HG03097 (cell line): ENCODE measurements at regions not wholly inside any gene's neighbourhood (a gene's known extent, or its start where the extent isn't known, plus 50 kb on each side); places are given as distances from the start of the nearest gene placed in this dataset.

Experiments
- ATAC-seq: cut with Tn5 transposase; IDR thresholded peaks from one replicate; pipeline ENCODE4 v1.9.1; 2021; ENCODE audit not compliant: unreplicated experiment, low FRiP score

- no peak for ATAC-seq
These were observed 246.1 kb upstream of the IRX4 start for GRCh38 chr5:2128686-2129355.

GRCh38 chr5:2126512-2126911 is 243.8 kb upstream of the IRX4 start:
- no peak for ATAC-seq

GRCh38 chr5:2125901-2126265 is 243.2 kb upstream of the IRX4 start:
- ATAC-seq, result no peak

GRCh38 chr5:2125171-2125900 is 242.6 kb upstream of the IRX4 start:
- no peak for ATAC-seq

GRCh38 chr5:2124434-2125170 is 241.9 kb upstream of the IRX4 start:
- no peak for ATAC-seq

- ATAC-seq, result no peak
These were observed 241.1 kb upstream of the IRX4 start for GRCh38 chr5:2123874-2124273.

- no peak for ATAC-seq
These were observed 237.6 kb upstream of the IRX4 start for GRCh38 chr5:2120361-2120760.

- ATAC-seq, result no peak
These were observed 236.8 kb upstream of the IRX4 start for GRCh38 chr5:2119573-2119972.

GRCh38 chr5:2113348-2114131 is 230.8 kb upstream of the IRX4 start:
- no peak for ATAC-seq

- no peak for ATAC-seq
These were observed 229.7 kb upstream of the IRX4 start for GRCh38 chr5:2112173-2113025.

- no peak for ATAC-seq
These were observed 228.9 kb upstream of the IRX4 start for GRCh38 chr5:2111569-2112105.

GRCh38 chr5:2110934-2111462 is 228.3 kb upstream of the IRX4 start:
- no peak for ATAC-seq

GRCh38 chr5:2110137-2110933 is 227.6 kb upstream of the IRX4 start:
- ATAC-seq, result no peak

- no peak for ATAC-seq
These were observed 226.8 kb upstream of the IRX4 start for GRCh38 chr5:2109566-2109965.

GRCh38 chr5:2106721-2107120 is 224.0 kb upstream of the IRX4 start:
- no peak for ATAC-seq

GRCh38 chr5:2105141-2105540 is 222.4 kb upstream of the IRX4 start:
- no peak for ATAC-seq

- no peak for ATAC-seq
These were observed 221.2 kb upstream of the IRX4 start for GRCh38 chr5:2103940-2104339.

- ATAC-seq, result no peak
These were observed 220.4 kb upstream of the IRX4 start for GRCh38 chr5:2102819-2103776.
